ENCODE measurements at regions not wholly inside any gene's neighbourhood (a gene's known extent, or its start where the extent isn't known, plus 50 kb on each side); places are given as distances from the start of the nearest gene placed in this dataset.

DNA sequence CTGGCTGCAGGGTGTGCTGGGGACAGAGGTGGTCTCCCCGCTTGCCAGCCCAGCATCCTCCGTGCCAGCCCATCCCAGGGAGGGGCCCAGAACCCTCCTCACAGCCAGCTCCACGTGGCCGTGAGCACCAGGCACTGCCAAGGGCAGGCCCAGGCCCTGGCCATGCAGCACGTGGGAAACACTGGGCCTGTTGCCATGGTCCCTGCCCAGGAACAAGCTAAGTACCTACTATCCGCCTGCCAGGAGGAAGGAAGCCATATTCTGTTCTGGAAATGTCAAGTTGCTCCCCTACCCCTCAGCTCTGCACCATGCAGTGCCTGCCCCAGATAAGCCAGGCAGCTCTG lies 250.6 kb downstream of the CYP26B1 start:
- no peaks in the 10 kb centered on the region for H3K4me1 ChIP-seq (ENCODE audit: insufficient read depth, low read length)
- POLR2A ChIA-PET: no interaction called here
- no peaks in the 10 kb centered on the region for H4K20me1 ChIP-seq (ENCODE audit: insufficient read depth, low read length)
- H3K4me2 ChIP-seq (ENCODE audit: low read depth, low read length): no peak overlapping the region
- H3K79me2 ChIP-seq (ENCODE audit: insufficient read depth, low read length): no peaks in the 10 kb centered on the region
- no peak; the same call in 2 of the 3 replicates for ATAC-seq
- in situ Hi-C loops (cut with HindIII; ENCODE audit: extremely low pct_ligation_motif_present, low pct_unique_long_range_greater_than_20kb) (no loop called here), intact Hi-C loops (cut with micrococcal nuclease; ENCODE audit: unreplicated experiment) (loop anchor here (5.0 kb wide), 1 partner anchor 235 kb away; no protein-coding TSS in a partner anchor)
- no peak for FAIRE-seq
- BruUV-seq (replicated peaks): no TSS peak
- TF ChIP-seq, protein P1, sequence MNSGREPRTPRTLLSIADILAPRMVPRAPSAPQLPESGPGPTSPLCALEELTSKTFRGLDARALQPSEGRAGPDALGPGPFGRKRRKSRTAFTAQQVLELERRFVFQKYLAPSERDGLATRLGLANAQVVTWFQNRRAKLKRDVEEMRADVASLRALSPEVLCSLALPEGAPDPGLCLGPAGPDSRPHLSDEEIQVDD (CRISPR knock-in tag; IDR thresholded peaks at IDR 0.05; ENCODE audit: borderline replicate concordance): no peak
- TF ChIP-seq ZNF335 (CRISPR knock-in tag; IDR thresholded peaks at IDR 0.05) (no peak), MLLT10 (CRISPR knock-in tag; IDR thresholded peaks at IDR 0.05) (no peak), SMAD9 (CRISPR knock-in tag; IDR thresholded peaks at IDR 0.05) (no peak)
- H3K27ac ChIP-seq (ENCODE audit: extremely low read length, insufficient read depth, low read length): no peak overlapping the region
- CTCF ChIA-PET (ENCODE audit: low intra/inter-chr PET ratio, low total read pairs): no interaction called here
- no peak overlapping the region for H3K4me3 ChIP-seq (replicated peaks in 1 of 3; ENCODE audit: insufficient read depth in 1 of 3, low read depth in 2 of 3, low read length in 3 of 3)
- DNase-seq (ENCODE audit: low spot score): no peak
- H3K9ac ChIP-seq (ENCODE audit: insufficient read depth, low read depth, low read length): no peak overlapping the region
- WGBS (ENCODE audit: low lambda C conversion rate): 7% methylated on average over 4 of the region's 6 CpGs
- H2AFZ ChIP-seq (ENCODE audit: low read length): no peak overlapping the region
- no peaks in the 10 kb centered on the region for H3K36me3 ChIP-seq (replicated peaks in 1 of 2; ENCODE audit: control insufficient read depth in 1 of 2, insufficient read depth in 2 of 2, low read length in 2 of 2)
- H3K9me3 ChIP-seq (ENCODE audit: low read length): no peaks in the 10 kb centered on the region
- peaks cover 15 to 73% of the 10 kb centered on the region in 2 experiments for H3K27me3 ChIP-seq (ENCODE audit: control insufficient read depth in 1 of 2, insufficient read depth in 2 of 2, low read length in 2 of 2)

DNA sequence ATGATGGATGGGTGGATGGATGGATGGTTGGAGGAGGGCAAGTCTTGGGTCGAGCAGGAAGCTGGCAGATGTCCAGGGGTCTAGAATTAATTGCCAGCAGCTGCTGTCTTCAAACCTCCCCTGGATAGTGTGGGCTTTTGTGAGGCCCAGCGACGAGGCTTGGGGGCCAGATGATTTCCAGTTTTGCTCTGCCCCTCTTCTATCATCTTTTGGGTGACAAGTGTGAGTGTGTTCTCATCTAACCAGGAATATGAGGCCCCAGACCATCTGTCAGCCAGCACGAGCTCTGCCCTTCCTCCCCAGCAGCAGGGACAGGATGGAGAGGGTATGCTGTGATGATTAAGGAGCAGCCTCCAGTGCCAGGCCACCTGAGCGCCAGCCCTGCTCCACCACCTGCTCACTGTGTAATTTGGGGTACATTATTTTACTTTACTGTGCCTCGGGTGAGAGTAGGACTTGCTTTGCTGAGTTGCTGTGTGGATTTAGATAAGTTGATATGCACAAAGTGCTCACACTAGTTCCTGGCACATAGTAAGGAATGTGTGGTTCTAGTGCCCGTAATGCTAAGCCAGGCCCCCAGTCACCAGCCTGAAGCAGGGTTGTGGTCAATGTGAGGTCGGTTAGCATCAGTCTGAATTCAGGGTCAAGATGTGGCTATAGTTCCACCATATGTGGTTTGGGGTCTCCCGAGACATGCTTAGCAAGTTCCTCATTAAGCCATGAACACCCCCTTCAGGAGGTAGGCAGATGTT lies 251.1 kb downstream of the CYP26B1 start:
- no peaks in the 10 kb centered on the region for H3K9me3 ChIP-seq (ENCODE audit: low read length)
- in situ Hi-C loops (cut with HindIII; ENCODE audit: extremely low pct_ligation_motif_present, low pct_unique_long_range_greater_than_20kb): no loop called here
- FAIRE-seq (no peak), ATAC-seq (no peak), DNase-seq (ENCODE audit: low spot score) (no peak)
- H3K36me3 ChIP-seq (replicated peaks in 1 of 2; ENCODE audit: control insufficient read depth in 1 of 2, insufficient read depth in 2 of 2, low read length in 2 of 2): no peaks in the 10 kb centered on the region
- no peaks in the 10 kb centered on the region for H3K79me2 ChIP-seq (ENCODE audit: insufficient read depth, low read length)
- ChIA-PET POLR2A (no interaction called here), CTCF (ENCODE audit: low intra/inter-chr PET ratio, low total read pairs) (no interaction called here)
- no peaks in the 10 kb centered on the region for H4K20me1 ChIP-seq (ENCODE audit: insufficient read depth, low read length)
- no peak overlapping the region for H3K4me2 ChIP-seq (ENCODE audit: low read depth, low read length)
- intact Hi-C loops (cut with micrococcal nuclease; ENCODE audit: unreplicated experiment): loop anchor here (5.0 kb wide), 1 partner anchor 234 kb away; no protein-coding TSS in a partner anchor
- H2AFZ ChIP-seq (ENCODE audit: low read length): no peak overlapping the region
- peaks cover 15 to 73% of the 10 kb centered on the region in 2 experiments for H3K27me3 ChIP-seq (ENCODE audit: control insufficient read depth in 1 of 2, insufficient read depth in 2 of 2, low read length in 2 of 2)
- WGBS (ENCODE audit: low lambda C conversion rate): 8% methylated on average over 7 of the region's 9 CpGs
- no peaks in the 10 kb centered on the region for H3K4me1 ChIP-seq (ENCODE audit: insufficient read depth, low read length)
- no peak overlapping the region for H3K9ac ChIP-seq (ENCODE audit: insufficient read depth, low read depth, low read length)
- no peak overlapping the region for H3K4me3 ChIP-seq (replicated peaks in 1 of 3; ENCODE audit: insufficient read depth in 1 of 3, low read depth in 2 of 3, low read length in 3 of 3)
- no peak overlapping the region for H3K27ac ChIP-seq (ENCODE audit: extremely low read length, insufficient read depth, low read length)
- TF ChIP-seq, protein P2, sequence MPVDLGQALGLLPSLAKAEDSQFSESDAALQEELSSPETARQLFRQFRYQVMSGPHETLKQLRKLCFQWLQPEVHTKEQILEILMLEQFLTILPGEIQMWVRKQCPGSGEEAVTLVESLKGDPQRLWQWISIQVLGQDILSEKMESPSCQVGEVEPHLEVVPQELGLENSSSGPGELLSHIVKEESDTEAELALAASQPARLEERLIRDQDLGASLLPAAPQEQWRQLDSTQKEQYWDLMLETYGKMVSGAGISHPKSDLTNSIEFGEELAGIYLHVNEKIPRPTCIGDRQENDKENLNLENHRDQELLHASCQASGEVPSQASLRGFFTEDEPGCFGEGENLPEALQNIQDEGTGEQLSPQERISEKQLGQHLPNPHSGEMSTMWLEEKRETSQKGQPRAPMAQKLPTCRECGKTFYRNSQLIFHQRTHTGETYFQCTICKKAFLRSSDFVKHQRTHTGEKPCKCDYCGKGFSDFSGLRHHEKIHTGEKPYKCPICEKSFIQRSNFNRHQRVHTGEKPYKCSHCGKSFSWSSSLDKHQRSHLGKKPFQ (CRISPR knock-in tag; IDR thresholded peaks at IDR 0.05; ENCODE audit: insufficient replicate concordance): no peak
- TF ChIP-seq, protein P3, sequence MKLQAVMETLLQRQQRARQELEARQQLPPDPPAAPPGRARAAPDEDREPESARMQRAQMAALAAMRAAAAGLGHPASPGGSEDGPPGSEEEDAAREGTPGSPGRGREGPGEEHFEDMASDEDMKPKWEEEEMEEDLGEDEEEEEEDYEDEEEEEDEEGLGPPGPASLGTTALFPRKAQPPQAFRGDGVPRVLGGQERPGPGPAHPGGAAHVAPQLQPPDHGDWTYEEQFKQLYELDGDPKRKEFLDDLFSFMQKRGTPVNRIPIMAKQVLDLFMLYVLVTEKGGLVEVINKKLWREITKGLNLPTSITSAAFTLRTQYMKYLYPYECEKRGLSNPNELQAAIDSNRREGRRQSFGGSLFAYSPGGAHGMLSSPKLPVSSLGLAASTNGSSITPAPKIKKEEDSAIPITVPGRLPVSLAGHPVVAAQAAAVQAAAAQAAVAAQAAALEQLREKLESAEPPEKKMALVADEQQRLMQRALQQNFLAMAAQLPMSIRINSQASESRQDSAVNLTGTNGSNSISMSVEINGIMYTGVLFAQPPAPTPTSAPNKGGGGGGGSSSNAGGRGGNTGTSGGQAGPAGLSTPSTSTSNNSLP (IDR thresholded peaks at IDR 0.05; ENCODE audit: low read depth, low read length): no peak
- TF ChIP-seq MYC (CRISPR knock-in tag; IDR thresholded peaks at IDR 0.05; ENCODE audit: borderline replicate concordance) (no peak), YEATS2 (CRISPR knock-in tag; IDR thresholded peaks at IDR 0.05; ENCODE audit: borderline replicate concordance) (no peak), ZNF3 (CRISPR knock-in tag; IDR thresholded peaks at IDR 0.05) (no peak), REPIN1 (CRISPR knock-in tag; IDR thresholded peaks at IDR 0.05; ENCODE audit: borderline replicate concordance, low read depth) (no peak)
- TF ChIP-seq, protein P4, sequence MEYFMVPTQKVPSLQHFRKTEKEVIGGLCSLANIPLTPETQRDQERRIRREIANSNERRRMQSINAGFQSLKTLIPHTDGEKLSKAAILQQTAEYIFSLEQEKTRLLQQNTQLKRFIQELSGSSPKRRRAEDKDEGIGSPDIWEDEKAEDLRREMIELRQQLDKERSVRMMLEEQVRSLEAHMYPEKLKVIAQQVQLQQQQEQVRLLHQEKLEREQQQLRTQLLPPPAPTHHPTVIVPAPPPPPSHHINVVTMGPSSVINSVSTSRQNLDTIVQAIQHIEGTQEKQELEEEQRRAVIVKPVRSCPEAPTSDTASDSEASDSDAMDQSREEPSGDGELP (IDR thresholded peaks at IDR 0.05; ENCODE audit: borderline replicate concordance, low read depth): no peak
- BruUV-seq (replicated peaks): no TSS peak

All from HepG2 (cell line).